ENCODE measurements at regions not wholly inside any gene's neighbourhood (a gene's known extent, or its start where the extent isn't known, plus 50 kb on each side); places are given as distances from the start of the nearest gene placed in this dataset.

GRCh38 chr6:66094615-66095014, 387.6 kb upstream of the EYS start:
- no peak for TF ChIP-seq CTCF (tag by site-specific recombination; IDR thresholded peaks at IDR 0.05)
- TF ChIP-seq HOXD13 (CRISPR knock-in tag; IDR thresholded peaks at IDR 0.05; ENCODE audit: borderline replicate concordance) = no peak
- no peak for TF ChIP-seq ZNF830 (tag by site-specific recombination; IDR thresholded peaks at IDR 0.05; ENCODE audit: low read depth)
- no peak for TF ChIP-seq ZBTB20 (tag by site-specific recombination; IDR thresholded peaks at IDR 0.05)
- no peak for TF ChIP-seq ZNF398 (tag by site-specific recombination; IDR thresholded peaks at IDR 0.05)
- TF ChIP-seq ZNF654 (tag by site-specific recombination; IDR thresholded peaks at IDR 0.05; ENCODE audit: low read depth) = no peak
- no peak for TF ChIP-seq ZNF146 (tag by site-specific recombination; IDR thresholded peaks at IDR 0.05)
- TF ChIP-seq ZNF501 (tag by site-specific recombination; IDR thresholded peaks at IDR 0.05) = no peak
- TF ChIP-seq KLF8 (tag by site-specific recombination; IDR thresholded peaks at IDR 0.05) = no peak
- no peak for TF ChIP-seq ZNF174 (tag by site-specific recombination; IDR thresholded peaks at IDR 0.05)

Data from HEK293 (cell line).